GM19324 (cell line): ENCODE measurements at regions not wholly inside any gene's neighbourhood (a gene's known extent, or its start where the extent isn't known, plus 50 kb on each side); places are given as distances from the start of the nearest gene placed in this dataset.
"Not testable (repeated sequence)": the region's sequence is repeated elsewhere in the genome, so short reads cannot be mapped to it uniquely, and the experiment has no call there.

Experiments used
- ATAC-seq: cut with Tn5 transposase; IDR thresholded peaks from one replicate; pipeline ENCODE4 v1.9.1; 2021; ENCODE audit warnings: mild to moderate bottlenecking, moderate library complexity; ENCODE audit not compliant: unreplicated experiment, low FRiP score

DNA sequence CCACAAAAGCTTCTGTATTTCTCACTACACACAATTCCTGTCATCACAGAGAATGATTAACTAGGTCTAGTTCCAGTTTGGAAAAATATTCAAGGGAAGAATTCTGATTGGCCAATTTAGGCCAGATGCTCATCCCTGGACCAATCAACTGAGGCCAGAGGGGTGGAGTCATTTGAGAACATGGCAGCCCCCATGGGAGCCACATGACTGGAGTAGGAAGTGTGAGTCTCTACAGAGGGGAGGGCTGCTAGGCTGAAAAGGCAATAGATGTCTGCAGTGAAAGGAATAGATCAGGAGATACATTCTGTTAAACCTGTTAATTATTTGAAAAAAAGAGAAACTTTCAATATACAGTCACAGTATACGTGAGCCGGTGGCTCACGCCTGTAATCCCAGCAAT is 125.2 kb downstream of the UNC93B1 start:
- ATAC-seq: not testable (repeated sequence)

DNA sequence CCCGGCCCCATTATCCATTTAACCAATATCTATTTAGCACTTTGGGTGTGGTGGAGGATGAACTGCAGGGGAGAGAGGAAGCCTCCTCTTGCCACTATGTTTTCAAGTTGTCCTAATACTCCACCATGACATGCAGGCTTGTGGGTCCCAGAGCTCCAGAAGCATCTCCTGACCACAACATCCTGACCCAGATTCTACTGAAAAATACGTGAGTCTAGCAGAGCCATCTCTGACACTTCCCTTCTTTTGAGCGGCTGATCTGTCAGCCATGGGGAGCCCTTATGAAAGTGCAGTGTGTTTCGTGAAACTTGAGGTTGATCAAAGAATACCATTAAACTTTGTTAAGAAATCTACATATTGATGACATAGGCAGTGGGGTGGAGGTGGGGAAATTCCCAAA is 126.6 kb downstream of the UNC93B1 start:
- not testable (repeated sequence) for ATAC-seq

DNA sequence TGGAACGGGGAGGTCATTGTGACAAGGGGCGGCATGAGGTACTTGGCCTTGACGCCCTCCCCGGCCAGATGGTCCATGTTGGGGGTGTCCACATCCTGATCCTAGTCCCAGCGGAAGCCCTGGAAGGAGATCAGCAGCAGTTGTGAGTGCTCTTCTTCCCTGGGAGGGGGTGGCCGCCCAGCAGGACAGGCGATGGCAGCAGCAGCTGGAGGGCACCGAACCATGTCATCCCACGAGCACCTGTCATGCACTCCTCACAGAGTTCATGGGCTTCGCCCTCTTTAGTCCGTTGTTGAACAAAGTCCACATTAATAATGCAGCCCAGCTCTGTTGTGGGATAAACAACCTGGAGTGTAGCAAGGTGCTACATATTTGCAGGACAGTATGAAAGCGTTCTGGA is 130.7 kb downstream of the UNC93B1 start:
- not testable (repeated sequence) for ATAC-seq

- not testable (repeated sequence) for ATAC-seq
Observed at GRCh38 chr11:67871168-67871567, 132.7 kb downstream of the UNC93B1 start.

GRCh38 chr11:67862896-67863295 is 141.0 kb downstream of the UNC93B1 start:
- ATAC-seq: not testable (repeated sequence)

DNA sequence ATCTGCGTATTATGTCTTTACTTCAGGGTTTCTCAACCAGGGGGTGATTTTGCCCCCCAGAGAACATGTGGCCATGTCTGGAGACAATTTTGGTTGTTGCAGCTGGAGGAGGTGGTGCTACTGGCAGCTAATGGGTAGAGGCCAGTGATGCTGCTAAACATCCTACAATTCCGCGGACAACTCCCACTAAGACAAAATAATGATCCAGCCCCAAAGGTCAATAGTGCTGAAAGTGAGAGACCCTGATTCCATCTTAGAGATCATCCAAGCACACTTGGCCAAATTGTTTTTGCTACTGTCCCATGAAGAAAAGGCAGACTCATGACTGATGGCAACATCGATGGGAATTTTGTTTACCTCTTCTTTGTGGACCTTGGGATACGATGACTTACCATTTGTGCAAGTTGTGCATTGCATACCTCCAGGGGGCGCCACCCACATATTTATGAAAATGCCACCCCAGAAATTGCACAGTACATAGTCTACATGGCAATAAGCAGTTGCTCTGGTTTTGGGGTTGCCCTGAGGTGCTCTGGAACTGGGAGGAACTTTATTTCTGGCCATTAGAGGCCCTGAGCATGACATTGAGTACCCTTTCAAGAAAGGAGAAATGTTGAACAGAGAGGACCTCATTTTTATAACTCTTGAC is 144.3 kb downstream of the UNC93B1 start:
- ATAC-seq: not testable (repeated sequence)

DNA sequence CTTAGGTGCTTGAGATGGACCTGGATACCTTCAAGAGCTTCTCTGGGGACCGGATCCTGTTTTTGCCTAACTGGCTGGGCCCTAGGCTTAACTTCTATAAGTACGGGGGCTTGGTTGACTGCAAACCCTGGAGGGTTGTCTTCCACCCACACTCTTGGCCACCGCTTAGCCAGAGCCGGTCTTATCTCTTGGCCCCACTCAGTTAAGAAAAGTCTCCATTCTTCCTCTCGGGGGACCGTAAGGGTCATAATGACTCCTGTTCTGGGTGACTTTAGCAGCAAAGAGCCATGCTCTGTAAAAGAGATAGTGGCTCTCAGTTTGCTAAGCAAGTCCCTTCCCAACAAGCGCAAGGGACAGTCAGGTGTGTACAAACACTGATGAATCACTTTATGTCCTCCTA is 153.2 kb downstream of the UNC93B1 start:
- ATAC-seq: not testable (repeated sequence)

DNA sequence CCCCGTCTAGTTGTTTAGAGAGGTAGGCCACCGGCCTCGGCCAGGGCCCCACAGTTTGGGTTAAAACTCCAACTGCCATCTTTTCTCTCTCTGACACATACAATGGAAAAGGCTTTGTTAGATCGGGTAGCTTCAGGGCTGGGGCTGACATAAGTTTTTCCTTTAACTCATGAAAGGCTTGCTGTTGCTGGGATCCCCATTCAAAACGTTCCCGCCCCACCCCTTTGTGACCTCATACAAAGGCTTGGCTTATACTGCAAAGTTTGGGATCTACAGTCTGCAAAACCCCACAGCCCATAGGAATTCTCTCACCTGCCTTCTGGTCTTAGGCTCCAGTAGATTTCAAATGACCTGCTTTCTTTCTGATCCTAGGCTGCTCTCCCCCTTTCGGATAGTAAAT is 154.1 kb downstream of the UNC93B1 start:
- ATAC-seq: not testable (repeated sequence)

DNA sequence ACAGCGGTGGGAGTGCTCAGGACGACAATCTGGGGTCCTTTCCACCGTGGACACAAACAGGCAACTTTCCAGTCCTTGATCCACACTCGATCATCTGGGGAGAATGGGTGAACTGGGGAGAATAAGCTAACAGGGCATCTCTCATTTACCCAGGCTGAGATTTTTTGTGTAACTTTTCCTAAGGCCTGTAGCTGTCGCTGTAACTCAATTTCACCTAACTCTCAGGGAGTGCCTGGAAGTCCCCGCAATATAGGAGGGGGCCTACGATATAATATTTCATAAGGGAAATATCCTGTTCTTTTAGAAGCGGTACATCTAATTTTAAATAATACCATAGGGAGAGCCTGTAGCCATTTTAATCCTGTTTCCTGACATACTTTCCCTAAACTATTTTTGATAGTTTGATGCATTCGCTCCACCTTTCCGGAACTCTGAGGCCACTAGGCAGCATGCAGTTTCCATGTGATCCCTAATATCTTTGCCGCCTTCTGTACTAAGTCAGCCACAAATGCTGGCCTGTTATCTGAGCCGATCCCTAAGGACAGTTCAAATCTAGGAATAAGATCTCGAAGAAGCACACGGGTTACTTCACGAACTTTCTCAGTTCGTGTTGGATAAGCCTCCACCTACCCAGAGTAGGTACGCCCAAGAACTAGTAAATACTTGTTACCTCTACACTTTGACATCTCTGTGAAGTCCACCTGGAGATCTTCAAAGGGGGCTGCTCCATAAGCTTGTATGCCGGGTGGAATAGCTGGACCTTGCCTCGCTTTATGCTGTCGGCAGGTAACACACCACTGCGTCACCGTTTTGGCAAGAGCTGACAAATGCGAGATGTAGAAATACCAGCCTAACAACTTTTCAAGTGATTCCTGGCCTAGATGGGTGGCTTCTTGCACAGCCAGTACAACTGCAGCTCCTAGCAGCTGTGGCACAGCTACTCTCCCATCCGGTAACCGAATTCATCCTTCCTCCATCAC is 155.7 kb downstream of the UNC93B1 start:
- ATAC-seq: not testable (repeated sequence)

- not testable (repeated sequence) for ATAC-seq
Observed at GRCh38 chr11:67846303-67846702, 157.6 kb downstream of the UNC93B1 start.

DNA sequence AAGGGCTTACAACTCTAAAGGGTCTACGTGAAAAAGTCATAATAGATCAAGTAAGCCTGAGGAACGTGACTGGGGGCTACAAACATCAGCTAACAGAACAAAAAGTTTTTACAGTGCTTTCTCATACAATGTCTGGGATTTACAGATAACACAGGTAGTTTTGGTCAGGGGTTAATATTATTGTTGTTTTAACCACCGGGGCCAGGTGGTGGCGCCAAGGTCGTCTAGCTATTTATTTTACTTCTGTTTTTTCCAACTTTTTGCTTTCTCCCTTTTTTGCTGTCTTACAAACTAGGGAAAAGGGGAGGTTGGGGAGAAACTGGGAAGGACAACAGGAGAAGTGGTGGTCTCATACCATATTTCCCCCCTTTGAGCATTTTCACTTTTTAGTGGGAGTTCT is 158.6 kb downstream of the UNC93B1 start:
- ATAC-seq: not testable (repeated sequence)

- ATAC-seq: not testable (repeated sequence)
Observed at GRCh38 chr11:67840599-67840998, 163.3 kb downstream of the UNC93B1 start.

GRCh38 chr11:67830152-67830551 is 155.7 kb upstream of the ALDH3B2 start:
- not testable (repeated sequence) for ATAC-seq

GRCh38 chr11:67826951-67827296 is 152.5 kb upstream of the ALDH3B2 start:
- ATAC-seq: not testable (repeated sequence)

DNA sequence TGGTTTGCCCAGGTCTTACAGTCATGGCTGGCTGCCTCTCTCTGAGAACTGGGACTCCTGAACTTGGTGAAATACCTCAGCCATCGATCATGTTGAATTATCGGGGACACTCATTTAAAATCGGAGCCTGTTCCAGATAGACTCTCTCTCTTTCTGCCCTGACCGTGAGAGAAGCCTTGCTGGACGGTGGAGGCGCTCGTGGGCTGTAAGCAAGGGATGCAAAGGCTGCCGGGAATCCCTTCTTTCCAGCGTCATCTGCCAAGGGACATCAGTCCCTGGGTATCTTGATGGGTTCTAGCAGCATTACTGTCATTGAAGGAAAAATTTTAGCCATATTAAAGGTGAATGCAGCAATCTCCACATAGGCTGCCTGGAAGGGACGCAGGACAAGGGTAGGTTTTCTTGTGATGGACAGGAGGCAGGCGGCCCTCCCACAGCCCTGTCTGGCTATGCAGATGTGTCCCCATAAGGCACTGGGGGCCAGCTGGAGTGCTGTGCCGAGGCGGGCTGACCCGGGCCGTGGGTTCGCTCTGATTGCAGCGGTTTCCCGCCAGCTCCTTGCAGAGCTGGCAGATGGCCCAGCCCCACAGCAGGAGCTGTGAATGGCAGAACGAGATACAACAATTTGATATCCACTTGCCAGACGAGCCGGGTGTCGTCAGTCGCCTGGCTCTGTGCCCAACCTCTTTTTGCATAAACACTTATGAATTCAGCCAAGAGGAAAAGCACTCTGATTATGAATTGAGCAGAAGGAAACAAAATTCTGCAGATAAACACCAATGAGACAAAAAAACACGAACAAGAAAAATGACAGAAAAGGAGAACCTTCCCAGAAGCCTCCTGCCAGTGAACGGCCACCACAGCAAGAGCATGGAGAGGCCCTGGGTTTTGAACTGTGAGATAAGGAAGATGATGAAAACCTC is 151.9 kb upstream of the ALDH3B2 start:
- not testable (repeated sequence) for ATAC-seq

GRCh38 chr11:67824861-67825260 is 150.4 kb upstream of the ALDH3B2 start:
- ATAC-seq: not testable (repeated sequence)

DNA sequence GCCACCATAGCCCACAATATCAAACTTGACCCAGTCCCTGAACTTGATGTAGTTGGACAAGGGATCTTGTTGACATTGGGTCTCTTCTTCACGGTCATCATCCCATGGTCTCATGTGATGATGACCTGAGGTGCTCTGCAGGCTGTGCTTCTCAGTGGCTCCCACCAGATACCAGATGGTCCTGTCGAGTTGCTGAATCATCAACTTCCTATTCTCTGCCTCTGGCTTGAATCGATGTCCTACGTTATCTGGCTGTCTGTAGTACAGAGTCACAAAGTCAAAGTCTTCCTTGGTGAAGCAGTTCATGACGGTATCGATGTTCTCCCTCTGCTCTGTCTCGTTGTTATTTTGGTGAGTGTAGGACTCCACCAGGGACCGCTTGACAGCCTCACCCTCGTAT is 145.7 kb upstream of the ALDH3B2 start:
- no peak for ATAC-seq

GRCh38 chr11:67817558-67817957 is 143.1 kb upstream of the ALDH3B2 start:
- not testable (repeated sequence) for ATAC-seq

DNA sequence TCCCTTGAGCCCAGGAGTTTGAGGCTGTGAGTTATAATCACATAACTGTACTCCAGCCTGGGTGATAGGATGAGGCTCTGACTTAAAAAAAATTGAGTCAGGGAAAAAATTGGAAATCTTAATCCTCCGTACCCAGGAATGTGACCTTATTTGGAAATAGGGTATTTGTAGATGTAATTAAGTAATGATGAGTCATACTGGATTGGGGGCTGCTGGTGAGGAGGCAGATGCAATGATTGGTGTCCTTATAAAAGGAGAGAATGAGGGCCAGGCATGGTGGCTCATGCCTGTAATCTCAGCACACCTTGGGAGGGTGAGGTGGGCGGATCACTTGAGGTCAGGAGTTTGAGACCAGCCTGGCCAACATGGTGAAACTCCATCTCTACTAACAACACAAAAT is 134.9 kb upstream of the ALDH3B2 start:
- ATAC-seq: not testable (repeated sequence)

GRCh38 chr11:67807896-67808295 is 133.5 kb upstream of the ALDH3B2 start:
- ATAC-seq: not testable (repeated sequence)
